ENCODE measurements at regions not wholly inside any gene's neighbourhood (a gene's known extent, or its start where the extent isn't known, plus 50 kb on each side); places are given as distances from the start of the nearest gene placed in this dataset.

GRCh38 chr17:11094331-11094730, 146.7 kb upstream of the SHISA6 start:
- TF ChIP-seq CTCF (IDR thresholded peaks at IDR 0.05 in 2 of 3, conservative IDR thresholded peaks at IDR 0.05 in 1 of 3; ENCODE audit: control insufficient read depth in 2 of 3, extremely low read depth in 1 of 3, insufficient read depth in 1 of 3, low read depth in 3 of 3, low read length in 3 of 3) (no peak), POLR2AphosphoS5 (IDR thresholded peaks at IDR 0.05; ENCODE audit: low read length) (no peak), SIX5 (IDR thresholded peaks at IDR 0.05; ENCODE audit: low read depth, low read length, severe bottlenecking) (no peak), POLR2A (IDR thresholded peaks at IDR 0.05; ENCODE audit: low read depth, low read length) (no peak), YY1 (IDR thresholded peaks at IDR 0.05; ENCODE audit: low read depth, low read length) (no peak), EED (IDR thresholded peaks at IDR 0.05; ENCODE audit: low read depth) (no peak), SP1 (IDR thresholded peaks at IDR 0.05; ENCODE audit: low read depth, low read length) (no peak), PBX3 (IDR thresholded peaks at IDR 0.05; ENCODE audit: insufficient replicate concordance, low read depth, low read length) (no peak), TARDBP (IDR thresholded peaks at IDR 0.05; ENCODE audit: borderline replicate concordance) (no peak), EP300 (IDR thresholded peaks at IDR 0.05; ENCODE audit: borderline replicate concordance in 1 of 2, control insufficient read depth in 1 of 2, low read depth in 2 of 2, low read length in 2 of 2) (no peak), RELA (IDR thresholded peaks at IDR 0.05; ENCODE audit: borderline replicate concordance, partially characterized antibody) (no peak), SIN3A (IDR thresholded peaks at IDR 0.05; ENCODE audit: low read depth, low read length) (no peak), FOXK2 (IDR thresholded peaks at IDR 0.05) (no peak), NKRF (conservative IDR thresholded peaks at IDR 0.05) (no peak)
